COR-L47 (cell line): ENCODE measurements at regions not wholly inside any gene's neighbourhood (a gene's known extent, or its start where the extent isn't known, plus 50 kb on each side); places are given as distances from the start of the nearest gene placed in this dataset.

Source experiments
- DNase-seq: peaks from one replicate; lab custom pipeline; 2025; lab: John Stamatoyannopoulos, UW

DNA sequence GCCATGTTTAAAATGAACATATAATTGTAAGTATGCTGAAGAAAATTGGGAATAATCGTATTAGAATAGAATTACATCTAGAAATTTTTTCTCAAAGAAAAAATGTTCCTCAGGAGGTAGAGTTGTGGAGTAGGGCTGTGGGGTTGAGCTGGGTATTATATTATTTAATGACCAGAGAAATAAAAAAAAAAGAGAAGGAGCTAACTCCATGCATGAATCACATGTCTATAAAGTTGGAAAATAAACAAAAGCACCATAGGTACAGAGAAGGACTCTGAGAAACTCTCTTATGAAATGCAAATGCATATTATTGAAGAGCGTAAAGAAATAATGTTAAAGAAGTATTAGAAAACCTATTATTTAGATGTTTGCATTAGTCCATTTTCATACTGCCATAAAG is 405.5 kb downstream of the EFNB2 start:
- no peak for DNase-seq

DNA sequence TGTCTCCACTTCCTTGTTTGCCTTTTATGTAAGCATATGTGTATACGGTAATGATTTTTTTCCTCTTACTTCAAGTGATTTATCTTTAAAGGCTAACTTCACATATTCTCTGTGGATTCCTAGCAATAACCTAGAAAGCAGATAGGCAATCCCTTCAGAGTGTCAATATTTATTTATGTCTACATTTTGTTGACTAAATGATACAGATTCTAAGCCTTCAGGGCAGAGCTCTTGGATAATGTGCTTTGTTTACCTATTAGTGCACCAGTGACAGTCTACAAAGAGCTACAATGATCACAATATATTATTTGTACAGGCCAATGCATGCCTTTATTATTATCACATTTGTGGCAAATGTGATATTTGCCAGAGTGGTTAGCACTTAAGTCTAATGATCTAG is 406.2 kb downstream of the EFNB2 start:
- DNase-seq: peak; percentile 7

DNA sequence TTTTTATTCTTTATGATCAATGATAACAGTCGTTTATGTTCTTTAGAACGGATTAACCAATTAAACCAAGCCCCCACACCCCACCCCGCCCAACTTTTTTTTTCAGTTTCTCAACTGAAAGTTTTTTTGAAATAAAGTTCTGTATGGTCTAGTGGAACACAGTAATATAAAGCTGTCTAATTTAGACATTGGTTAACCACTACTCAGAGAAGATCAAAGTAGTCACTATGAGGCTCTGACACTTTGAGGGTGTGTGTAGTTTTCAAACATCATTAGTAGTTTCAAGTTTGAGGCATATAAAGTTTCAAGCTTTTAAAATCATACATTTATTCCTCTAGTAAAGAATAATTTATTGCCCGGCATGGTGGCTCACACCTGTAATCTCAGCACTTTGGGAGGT is 413.2 kb downstream of the EFNB2 start:
- no peak for DNase-seq

DNA sequence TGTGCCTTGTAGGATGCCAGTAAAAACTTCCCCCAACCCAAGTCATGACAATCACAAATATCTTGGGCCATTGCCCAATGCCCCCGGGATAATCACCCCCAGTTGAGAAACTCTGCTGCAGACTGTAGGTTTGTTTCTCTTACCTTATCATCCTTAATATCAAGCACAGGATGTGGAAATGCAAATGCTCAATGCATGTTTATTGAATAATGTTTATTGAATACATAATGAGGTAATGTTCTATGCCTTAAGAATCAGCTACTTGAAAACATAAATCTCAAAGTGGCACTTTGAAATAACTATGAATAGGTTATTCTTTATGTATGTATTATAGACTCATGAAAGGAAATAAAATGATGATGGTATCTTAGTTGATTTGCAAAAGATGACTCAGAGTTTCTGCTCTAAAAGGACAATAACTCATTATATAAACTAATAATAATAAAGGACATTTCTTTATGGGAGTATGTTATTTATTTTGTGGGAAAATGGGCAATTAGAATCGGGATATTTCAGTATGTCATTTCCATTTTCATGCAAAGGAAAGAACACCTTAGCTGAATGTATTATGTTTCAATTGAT is 414.2 kb downstream of the EFNB2 start:
- no peak for DNase-seq

DNA sequence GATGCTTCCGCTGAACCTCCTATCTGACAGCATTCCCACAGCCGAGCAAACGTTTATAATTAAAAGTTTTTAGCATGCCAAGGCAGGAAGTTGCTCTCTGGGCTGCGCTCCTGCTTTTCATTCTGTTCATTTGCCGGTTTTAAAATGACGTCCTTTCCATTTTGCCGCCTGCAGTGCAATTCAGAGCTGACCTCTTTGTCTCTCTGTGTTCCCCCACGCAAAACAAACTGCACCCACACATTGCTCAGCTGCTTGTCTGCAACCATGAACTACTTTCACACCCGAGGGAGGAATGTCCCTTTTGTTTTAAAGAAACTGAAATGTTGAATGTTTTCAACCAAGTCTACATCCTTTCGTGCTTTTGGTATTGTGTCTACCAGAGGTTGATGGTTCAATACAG is 416.5 kb downstream of the EFNB2 start:
- DNase-seq: no peak

DNA sequence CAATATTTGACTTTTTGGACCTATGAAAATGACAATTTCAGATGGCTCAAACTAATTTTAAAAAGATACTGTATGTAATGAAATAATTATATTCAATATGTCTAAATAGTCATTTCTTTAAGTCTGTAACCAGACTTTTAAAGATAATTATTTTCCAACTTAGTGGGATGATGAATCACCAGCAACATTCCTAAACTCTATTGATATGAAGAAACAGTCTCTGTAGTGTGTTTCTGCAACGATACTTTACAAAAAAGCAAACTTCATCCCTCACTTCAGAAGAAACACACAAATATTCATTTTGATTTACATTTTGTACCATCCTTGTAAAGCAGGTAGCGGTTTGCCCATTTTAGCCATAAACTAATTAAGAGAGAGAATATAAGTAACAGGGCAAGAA is 417.4 kb downstream of the EFNB2 start:
- DNase-seq: no peak

DNA sequence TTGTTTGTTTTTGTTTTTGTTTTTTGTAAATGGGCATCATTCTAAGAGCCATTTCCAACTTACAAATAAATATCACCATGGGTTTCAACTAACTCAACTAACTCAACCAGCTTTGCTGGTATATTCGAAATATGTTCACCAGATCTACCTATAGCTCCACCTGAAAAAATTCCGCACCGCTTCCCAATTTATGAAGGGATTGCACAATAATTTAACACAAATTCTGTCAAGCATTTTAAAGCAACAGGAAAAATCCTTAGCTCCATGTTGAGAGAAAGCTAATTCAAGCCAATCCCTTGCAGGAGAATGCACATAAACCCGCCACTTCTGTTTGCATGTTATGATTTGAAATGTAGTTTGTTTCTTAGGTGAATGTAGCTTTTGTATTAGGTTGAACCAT is 417.8 kb downstream of the EFNB2 start:
- DNase-seq: no peak

DNA sequence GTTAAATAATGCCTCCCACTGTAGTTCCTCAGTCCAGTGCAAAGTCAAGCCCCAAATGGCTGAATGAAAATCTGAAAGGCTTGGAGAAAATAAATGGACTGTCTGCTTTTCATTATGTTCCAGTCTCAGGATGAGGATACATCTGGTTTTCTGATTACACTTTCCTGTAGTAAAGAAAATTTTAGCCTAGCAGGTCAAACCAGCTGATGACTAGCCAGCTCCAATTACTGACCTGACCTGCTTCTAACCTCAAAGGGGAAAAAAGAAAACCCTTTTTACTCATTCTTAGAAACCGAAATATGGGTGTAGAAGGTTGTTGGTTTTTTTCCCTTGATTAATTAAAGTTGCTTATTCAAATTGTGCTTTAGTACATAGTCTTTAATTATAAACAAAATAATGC is 418.4 kb downstream of the EFNB2 start:
- no peak for DNase-seq

DNA sequence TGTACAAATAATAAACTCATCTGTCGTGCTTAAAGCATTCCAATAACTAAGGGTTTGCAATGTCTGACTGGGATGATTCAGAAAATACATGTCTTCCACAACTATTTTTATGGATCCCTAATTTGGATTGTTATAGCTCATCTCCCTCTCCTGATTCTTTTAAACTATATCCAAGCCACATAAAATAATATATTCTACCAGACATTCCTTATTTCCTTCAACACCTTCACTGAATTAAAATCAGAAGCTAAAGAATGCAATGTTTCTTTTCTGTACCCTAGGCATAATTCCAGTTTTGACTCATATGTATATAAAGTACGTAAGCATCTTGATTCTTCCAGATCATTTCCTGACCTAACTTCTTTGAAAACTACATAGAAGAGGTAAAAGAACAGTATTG is 420.4 kb downstream of the EFNB2 start:
- DNase-seq: no peak

DNA sequence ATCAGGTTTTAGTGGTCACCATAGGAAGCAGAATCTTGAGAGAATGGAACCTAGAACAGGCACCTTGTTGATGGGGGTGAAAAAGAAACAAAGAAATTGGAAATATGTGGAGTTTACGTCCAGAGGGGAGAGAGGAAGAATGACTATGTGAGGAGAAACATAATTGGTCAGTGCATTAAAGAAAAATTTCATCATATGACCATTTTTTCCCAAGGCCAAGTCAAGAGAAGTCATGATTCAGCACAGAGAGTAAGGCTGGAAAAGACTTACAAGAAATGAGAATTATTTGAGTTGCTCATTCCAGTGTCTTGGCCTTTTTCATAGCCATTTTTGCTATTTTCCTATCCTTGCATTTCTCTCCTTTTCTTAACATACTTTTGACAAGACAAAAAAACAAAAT is 421.7 kb downstream of the EFNB2 start:
- DNase-seq: no peak

DNA sequence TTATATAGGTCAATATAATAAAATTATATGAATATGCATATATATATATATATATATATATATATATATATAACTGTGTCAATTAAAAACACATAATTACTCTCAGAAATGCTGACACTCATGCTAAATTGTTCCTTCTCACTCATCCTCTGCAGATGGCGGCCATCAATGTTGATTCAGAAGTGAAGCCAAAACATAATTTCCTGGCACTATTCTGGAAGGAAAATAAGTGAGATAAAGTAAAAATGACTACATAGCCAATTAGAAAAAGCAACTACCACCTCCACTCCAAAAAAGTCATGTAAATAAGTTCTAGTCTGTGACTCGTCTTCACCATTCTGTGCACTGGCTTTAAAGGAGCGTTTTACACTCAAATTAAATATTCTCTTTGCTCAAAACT is 423.3 kb downstream of the EFNB2 start:
- DNase-seq: no peak

DNA sequence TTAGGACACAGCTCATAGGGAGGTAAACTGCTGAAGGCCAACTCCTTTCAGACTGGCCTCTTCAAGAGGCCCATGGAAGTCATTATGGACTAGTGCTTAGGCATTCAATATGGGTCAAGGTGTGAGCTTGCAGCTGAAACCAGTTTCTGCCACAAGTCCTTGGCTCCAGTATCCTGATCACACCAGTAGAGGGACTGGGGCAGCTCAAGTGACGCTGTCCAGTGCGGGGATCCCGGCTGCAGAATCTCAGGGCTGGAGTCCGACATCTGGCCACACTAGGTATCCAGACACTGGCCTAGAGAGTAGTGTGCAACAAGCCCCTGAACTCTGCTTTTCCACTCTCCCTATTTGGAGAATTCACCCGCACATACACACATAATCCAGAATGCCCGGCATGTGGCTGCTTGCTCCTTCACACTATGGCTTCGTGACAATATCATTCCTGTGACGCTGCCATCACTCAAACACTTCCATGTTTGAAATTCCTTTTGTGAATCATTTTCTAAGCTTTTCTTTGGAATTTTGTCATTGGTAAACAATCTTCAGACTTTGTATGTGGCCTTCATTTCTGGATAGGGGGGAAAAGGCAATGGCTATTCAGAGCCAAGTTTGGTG is 425.1 kb downstream of the EFNB2 start:
- DNase-seq: no peak

DNA sequence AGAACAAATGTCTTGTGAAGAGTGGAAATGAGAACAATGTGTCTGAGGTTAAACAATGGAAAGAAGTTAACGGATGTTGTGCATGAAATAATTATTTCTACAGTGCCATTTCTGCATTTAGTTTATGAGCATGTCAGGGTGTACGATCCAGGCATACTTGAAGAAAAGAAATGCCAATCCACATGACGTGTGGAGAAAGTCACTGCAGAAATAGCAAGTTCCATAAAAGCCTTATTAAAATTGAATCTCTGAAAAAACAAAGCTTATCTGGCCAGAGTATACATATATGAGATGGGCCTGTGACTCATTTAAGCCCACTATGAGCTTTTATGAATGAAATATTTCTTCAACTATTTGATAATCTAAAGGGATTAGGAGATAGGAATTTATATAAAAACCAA is 426.1 kb downstream of the EFNB2 start:
- DNase-seq: no peak

DNA sequence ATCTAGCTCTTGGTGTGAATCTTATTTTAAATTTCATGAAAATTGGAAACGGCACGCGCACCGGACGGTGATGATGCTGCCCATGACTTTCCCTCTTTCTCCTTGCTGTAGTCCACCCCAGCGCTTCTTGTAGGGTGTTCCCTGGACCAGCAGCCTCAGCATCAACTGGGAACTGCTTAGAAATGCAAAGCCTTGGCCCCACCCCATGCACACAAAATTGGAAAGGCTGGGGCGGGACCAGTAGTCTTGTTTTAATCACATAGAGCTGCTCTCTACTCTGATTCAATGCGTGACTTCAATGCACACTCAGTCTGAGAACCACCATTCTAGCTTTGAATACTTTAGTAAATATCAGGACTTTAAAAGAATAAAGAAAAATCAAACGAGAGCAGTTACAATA is 427.1 kb downstream of the EFNB2 start:
- no peak for DNase-seq

DNA sequence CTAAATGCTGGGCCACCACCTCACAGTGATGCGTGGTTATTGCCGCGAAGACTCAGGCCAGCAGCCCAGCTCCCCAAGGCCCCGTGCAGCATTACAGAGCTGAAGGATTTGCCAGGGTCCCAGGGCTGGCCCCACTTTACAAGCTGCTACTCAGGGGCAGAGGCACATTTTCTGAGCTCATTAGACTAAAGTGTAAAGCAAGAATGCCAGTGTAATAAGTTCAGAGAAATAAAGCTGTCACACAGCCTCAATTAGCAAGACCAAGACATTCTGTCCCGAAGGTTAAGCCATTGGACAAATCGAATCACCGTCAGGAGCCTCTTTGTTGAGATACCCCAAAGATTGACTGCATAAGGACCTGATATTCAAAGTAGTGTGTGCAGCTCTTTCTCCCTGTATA is 428.4 kb downstream of the EFNB2 start:
- no peak for DNase-seq

DNA sequence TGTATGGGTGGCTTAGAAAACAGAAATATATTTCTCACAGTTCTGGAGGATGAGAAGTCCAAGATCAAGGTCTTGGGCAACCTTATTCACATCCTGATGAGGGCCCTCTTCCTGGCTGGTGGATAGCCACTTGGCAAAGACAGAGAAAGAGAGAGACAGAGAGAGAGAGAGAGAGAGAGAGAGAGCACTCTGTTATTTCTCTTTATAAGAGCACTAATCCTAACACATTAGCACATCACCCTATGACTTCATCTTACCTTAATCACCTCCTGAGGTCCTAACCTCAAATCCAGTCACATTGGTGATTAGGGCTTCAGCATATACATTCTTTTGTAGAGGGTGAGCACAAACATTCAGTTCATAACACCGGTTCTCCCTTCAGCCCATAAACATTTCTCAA is 430.3 kb downstream of the EFNB2 start:
- no peak for DNase-seq

DNA sequence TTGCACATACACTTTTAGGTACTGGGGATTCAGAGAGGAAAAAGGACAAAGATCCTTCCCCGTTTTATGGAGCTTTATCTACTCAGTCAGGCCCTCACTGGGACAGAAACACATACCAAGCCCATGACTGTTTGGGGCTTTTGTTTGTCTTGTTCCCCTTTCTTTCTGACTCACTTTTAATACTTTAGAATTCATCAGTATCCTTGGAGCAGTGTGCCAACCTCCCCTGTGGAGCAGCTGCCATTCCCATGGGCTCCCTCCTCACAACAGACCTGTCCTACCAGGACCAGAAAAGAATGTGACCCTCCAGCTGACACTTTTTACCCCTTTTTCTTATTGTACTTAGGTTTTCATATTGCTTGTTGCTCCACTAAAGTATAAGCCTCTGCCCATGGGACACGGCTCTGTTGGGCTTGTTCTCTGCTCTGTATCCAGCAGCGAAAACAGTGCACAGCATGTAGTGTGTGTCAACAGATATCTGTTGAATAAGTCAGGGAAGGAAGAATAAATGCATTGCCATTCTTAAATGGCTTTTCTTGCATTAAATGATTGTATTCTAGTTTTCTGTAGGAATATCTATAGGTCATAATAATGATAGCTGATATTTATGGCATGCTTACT is 431.1 kb downstream of the EFNB2 start:
- DNase-seq: no peak

DNA sequence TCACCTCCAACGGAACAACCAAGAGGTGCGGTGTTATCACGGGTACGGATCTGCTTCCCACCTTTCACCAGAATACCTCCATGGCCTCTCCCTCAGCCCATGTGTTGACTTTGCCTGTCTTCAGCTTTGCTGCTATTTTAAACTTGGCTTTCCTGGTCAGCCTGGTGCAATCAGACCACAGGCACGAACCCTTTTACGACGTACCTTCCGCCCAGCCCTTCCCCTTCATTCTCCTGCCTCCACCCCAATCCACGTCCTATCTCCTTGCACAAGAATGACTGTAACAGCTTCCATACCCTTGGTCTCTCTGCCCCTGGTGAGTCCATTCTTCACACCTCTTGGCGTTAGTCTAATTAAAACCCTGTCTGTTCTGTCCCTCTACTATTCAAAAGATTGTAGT is 431.7 kb downstream of the EFNB2 start:
- no peak for DNase-seq

DNA sequence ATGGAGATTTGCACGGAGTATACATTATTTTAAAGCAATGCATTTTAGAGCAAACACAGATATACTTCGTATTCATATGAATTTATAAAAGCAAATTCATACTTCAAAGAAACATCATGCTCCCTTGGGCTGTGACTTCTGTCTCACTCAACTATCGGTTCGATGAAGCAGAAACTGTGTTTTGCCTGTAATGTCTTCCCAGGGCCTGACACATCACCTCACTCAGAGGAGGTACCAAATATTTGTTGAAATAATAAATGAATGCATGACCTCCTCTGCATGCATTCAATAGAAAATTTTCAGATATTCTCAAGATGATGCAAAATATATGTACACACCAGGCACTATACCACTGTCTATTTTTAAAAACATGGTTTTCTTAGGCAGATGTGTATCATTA is 432.7 kb downstream of the EFNB2 start:
- DNase-seq: no peak

DNA sequence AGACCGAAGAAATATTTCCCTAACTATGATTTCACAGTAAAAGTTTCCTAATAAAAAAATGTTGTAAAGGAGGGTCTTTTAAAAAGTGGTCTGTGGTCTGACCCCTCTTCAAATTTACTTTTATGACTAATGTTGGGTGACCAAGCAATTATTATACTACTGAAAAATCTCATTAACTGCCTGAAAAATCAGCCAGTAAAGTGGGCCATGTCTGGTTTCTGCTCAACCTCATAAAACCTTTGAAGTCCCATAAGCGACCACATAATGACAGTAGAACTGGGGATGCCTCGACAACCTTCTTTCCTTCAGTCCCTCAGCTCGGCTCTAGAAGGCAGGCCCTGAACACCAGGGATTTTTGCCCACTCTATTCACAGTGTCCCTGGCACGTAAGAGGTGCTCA is 434.3 kb downstream of the EFNB2 start:
- DNase-seq: no peak

DNA sequence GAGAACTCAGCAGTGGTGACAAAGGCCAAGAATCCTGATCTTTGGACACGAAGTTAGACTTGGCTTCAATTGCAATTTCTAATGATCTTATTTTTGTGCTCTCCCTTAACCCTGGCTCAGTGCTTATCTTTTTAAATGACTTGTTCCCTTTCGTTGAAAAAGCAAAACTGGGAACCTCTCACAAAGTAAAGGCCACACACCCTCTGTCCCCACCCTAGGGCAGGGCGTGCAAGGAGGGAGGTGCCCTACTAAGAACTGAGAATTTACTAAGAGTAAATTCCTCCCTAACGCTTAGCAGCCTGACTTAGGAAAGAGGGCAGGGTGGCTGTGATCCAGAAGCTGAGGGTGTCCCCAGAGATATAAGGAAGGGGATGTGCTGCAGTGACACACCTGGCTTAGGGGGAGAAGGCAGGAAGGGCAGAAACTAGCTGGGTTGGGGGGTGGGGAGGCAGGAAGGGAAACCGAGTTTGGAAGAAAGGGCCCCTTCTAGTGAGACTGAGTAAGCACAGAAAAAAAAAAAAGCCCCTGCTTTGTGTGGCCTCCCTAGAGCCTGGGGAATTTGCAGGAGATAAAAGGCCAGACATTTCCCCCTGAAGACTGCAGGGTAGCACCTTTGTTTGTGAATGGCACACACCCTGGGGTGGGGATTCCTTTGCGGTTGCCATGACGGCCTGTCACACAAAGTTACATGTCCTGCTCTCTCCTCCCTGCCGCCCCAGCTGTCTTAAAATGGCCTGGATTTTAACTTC is 435.1 kb downstream of the EFNB2 start:
- peak; percentile 41 for DNase-seq

DNA sequence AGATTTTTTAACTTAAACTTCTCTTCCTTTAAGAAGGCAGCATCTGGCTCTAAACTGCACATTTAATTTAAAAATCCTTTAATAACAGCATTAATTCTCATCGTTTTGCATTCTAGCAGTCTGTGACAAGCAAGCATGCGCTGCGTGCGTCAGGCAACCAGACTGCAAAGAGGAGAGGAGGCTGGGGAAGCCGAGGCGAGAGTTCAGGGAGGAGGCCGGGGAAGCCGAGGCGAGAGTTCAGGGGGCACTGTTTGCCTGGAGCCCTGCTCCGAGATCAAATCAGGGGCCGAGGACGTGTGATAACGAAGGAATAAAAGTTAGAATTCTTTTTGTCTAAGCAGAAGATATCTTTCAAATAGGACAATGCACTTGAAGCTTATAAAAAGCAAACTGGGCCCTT is 435.7 kb downstream of the EFNB2 start:
- DNase-seq: no peak

DNA sequence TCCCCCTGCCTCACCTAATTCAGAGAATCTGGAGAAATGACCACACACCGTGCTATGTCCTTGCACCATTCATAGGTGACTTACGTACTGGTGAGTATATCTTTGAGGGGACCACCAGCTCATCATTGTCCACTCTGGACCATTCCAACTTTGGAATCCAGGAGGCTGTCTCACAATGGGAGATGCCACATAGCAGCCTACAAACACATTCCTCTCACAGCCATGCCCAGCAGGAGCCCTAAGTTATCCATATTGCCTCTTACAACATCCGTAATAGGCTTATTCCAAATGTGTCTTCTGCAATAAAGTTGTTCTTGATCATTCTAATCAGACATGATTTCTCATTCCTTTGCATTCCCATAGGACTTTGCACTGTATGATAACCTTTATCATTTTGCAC is 436.7 kb downstream of the EFNB2 start:
- DNase-seq: no peak
